B cell (primary cell): ENCODE measurements at regions not wholly inside any gene's neighbourhood (a gene's known extent, or its start where the extent isn't known, plus 50 kb on each side); places are given as distances from the start of the nearest gene placed in this dataset.

Experiments used
- ATAC-seq: fragments of 200-7000 bp; cut with Tn5 transposase; one replicate; pipeline ENCODE4 v1.10.0; 2021; ENCODE audit warnings: low read depth, mild to moderate bottlenecking, moderate number of reproducible peaks, moderate library complexity
- CTCF ChIA-PET: fragments of 350-600 bp; sonication (Branson Sonifier 250); formaldehyde crosslinking; loops from one replicate; lab custom pipeline; 2021; ENCODE audit warnings: antibody characterized with exemption, inconsistent platforms; lab: Charles Lee
- POLR2A ChIA-PET: fragments of 350-600 bp; sonication (Branson Sonifier 250); formaldehyde crosslinking; loops from one replicate; lab custom pipeline; 2021; ENCODE audit warnings: antibody characterized with exemption; lab: Charles Lee
- DNase-seq: peaks from one replicate; pipeline ENCODE4 v3.0.0; 2013
- H2AFZ ChIP-seq: 2 replicates; pipeline ENCODE4 v1.6.1; 2012; ENCODE audit warnings: mild to moderate bottlenecking, low read depth, low read length; ENCODE audit not compliant: insufficient read depth, poor library complexity, severe bottlenecking
- H3K27ac ChIP-seq, 2 donors: 1 replicate in 1 of 2; 2 replicates in 1 of 2; pipeline ENCODE4 v1.5.1; 2012 to 2013; ENCODE audit warnings: low read length in 2 of 2, mild to moderate bottlenecking in 2 of 2, moderate library complexity in 1 of 2
- H3K27me3 ChIP-seq, 4 experiments: fragments of 200-600 bp in 1 of 4; sonication (generic) in 1 of 4; replicated peaks in 1 of 4; 1 replicate in 2 of 4; 2 replicates in 2 of 4; pipeline versions ENCODE4 v1.6.1 to v1.7.0; 2013 to 2016; ENCODE audit warnings: low read length in 3 of 4, mild to moderate bottlenecking in 2 of 4, mixed read lengths in 1 of 4, moderate library complexity in 1 of 4; ENCODE audit not compliant: insufficient read depth in 4 of 4, control insufficient read depth in 3 of 4; ENCODE audit errors: control extremely low read depth in 1 of 4
- H3K36me3 ChIP-seq, 2 experiments: replicated peaks in 1 of 2; 1 replicate in 1 of 2; 2 replicates in 1 of 2; pipeline versions ENCODE4 v1.6.1 to v1.7.1; 2013; ENCODE audit warnings: low read length in 1 of 2; ENCODE audit not compliant: insufficient read depth in 2 of 2, control insufficient read depth in 1 of 2; ENCODE audit errors: control extremely low read depth in 1 of 2, extremely low read depth in 1 of 2
- H3K4me1 ChIP-seq, 2 donors: fragments of 200-600 bp in 1 of 2; sonication (generic) in 1 of 2; 1 replicate in 1 of 2; 2 replicates in 1 of 2; pipeline versions ENCODE4 v1.5.1 to v1.6.1; 2013 to 2017; ENCODE audit warnings: low read length in 2 of 2; ENCODE audit not compliant: control insufficient read depth in 2 of 2, insufficient read depth in 2 of 2
- H3K4me2 ChIP-seq: replicated peaks from 2 replicates; pipeline ENCODE3; 2012; ENCODE audit warnings: mild to moderate bottlenecking, low read depth, low read length; ENCODE audit not compliant: poor library complexity, severe bottlenecking
- H3K4me3 ChIP-seq, 5 experiments: fragments of 200-600 bp in 1 of 5; sonication (generic) in 1 of 5; 1 replicate in 3 of 5; 2 replicates in 2 of 5; pipeline versions ENCODE4 v1.5.1 to v1.7.0; 2011 to 2016; ENCODE audit warnings: low read length in 4 of 5, mild to moderate bottlenecking in 4 of 5, low read depth in 2 of 5, control low read depth in 1 of 5, moderate library complexity in 1 of 5; ENCODE audit not compliant: insufficient read depth in 1 of 5; ENCODE audit errors: control extremely low read depth in 1 of 5, extremely low read depth in 1 of 5
- H3K79me2 ChIP-seq: fragments of 200-600 bp; sonication (generic); one replicate; pipeline ENCODE4 v1.6.0; 2016; ENCODE audit warnings: low read length; ENCODE audit not compliant: control insufficient read depth, insufficient read depth
- H3K9ac ChIP-seq: fragments of 200-600 bp; sonication (generic); 2 replicates; pipeline ENCODE4 v1.6.1; 2017; ENCODE audit warnings: mild to moderate bottlenecking, low read length, moderate library complexity
- H3K9me3 ChIP-seq, 3 donors: one replicate each; pipeline versions ENCODE4 v1.6.1 to v1.7.1; 2013; ENCODE audit warnings: low read length in 2 of 3; ENCODE audit not compliant: control insufficient read depth in 2 of 3, insufficient read depth in 1 of 3; ENCODE audit errors: control extremely low read depth in 1 of 3
- H4K20me1 ChIP-seq: 2 replicates; pipeline ENCODE4 v1.6.0; 2012; ENCODE audit warnings: mild to moderate bottlenecking, low read length; ENCODE audit not compliant: insufficient read depth, control insufficient read depth, poor library complexity, severe bottlenecking
- H3K27ac Mint-ChIP-seq: one replicate; pipeline ENCODE4 v1.8.0; 2021; ENCODE audit warnings: mixed read lengths
- H3K27me3 Mint-ChIP-seq: one replicate; pipeline ENCODE4 v1.8.0; 2021; ENCODE audit warnings: mixed read lengths
- H3K4me1 Mint-ChIP-seq: one replicate; pipeline ENCODE4 v1.8.0; 2021; ENCODE audit warnings: mixed read lengths
- H3K4me3 Mint-ChIP-seq: one replicate; pipeline ENCODE4 v1.8.0; 2021; ENCODE audit warnings: mixed read lengths
- H3K9me3 Mint-ChIP-seq: one replicate; pipeline ENCODE4 v1.8.0; 2022; ENCODE audit warnings: mixed read lengths; ENCODE audit not compliant: insufficient read depth
- EZH2 ChIP-seq: IDR thresholded peaks from 2 replicates; pipeline ENCODE4 v1.6.1; 2012; ENCODE audit warnings: borderline replicate concordance, low read depth, mild to moderate bottlenecking, moderate library complexity, low read length; ENCODE audit not compliant: insufficient read depth, poor library complexity, severe bottlenecking
- WGBS: methylation state at CpG from one replicate; pipeline ENCODE4 v1.1.5; 2013; ENCODE audit warnings: missing lambda C conversion rate; ENCODE audit not compliant: insufficient coverage; 5-methylcytosine and 5-hydroxymethylcytosine counted together
- intact Hi-C: fragments of 100-400 bp; cut with micrococcal nuclease; formaldehyde crosslinking; loops from one replicate; pipeline ENCODE4 v1.10.0; 2022
- TF ChIP-seq, protein P1 (sequence below): fragments of 200-600 bp; IDR thresholded peaks from one replicate; pipeline ENCODE4 v1.8.0; 2022; ENCODE audit warnings: antibody characterized with exemption, mild to moderate bottlenecking

DNA sequence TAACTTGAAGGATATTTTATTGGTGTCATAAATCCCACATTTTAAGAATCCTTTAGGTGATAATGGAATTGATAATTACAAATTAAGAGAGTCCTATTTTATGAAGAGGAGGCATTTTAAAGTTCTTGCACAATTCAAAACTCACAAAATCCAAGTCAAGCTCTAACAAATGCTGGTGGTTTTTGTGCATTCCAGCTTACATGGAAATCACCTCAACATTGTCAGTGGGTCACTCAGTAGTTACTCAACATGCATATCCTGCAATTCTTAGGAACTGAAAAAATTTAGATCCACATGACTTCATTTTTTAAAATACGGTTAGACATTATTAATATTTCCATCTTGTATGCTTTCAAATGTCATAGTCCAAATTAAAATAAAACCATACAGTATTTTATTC lies 487.2 kb downstream of the CNTN3 start:
- Histone ChIP-seq H3K36me3 (no peaks in the 10 kb centered on the region), H2AFZ (no peak overlapping the region), H3K9me3 (peaks cover 0 to 7% (median 0%) of the 10 kb centered on the region in 3 donors), H3K4me1 (no peaks in the 10 kb centered on the region), H3K4me3 (no peak overlapping the region), H3K27ac (no peak overlapping the region), H3K4me2 (no peak overlapping the region), H3K79me2 (no peaks in the 10 kb centered on the region), H3K27me3 (no peaks in the 10 kb centered on the region), H4K20me1 (no peaks in the 10 kb centered on the region), H3K9ac (no peak overlapping the region)
- DNase-seq (no peak), ATAC-seq (no peak)
- H3K9me3 Mint-ChIP-seq: peaks cover 5% of the 10 kb centered on the region
- H3K4me1 Mint-ChIP-seq: no peaks in the 10 kb centered on the region
- POLR2A ChIA-PET: no interaction called here
- no peak overlapping the region for H3K4me3 Mint-ChIP-seq
- intact Hi-C loops: no loop called here
- no CpG with 5 or more reads among the region's 1 CpG for WGBS
- H3K27ac Mint-ChIP-seq: no peak overlapping the region
- CTCF ChIA-PET: no interaction called here
- TF ChIP-seq EZH2: no peak
- TF ChIP-seq, protein P1, sequence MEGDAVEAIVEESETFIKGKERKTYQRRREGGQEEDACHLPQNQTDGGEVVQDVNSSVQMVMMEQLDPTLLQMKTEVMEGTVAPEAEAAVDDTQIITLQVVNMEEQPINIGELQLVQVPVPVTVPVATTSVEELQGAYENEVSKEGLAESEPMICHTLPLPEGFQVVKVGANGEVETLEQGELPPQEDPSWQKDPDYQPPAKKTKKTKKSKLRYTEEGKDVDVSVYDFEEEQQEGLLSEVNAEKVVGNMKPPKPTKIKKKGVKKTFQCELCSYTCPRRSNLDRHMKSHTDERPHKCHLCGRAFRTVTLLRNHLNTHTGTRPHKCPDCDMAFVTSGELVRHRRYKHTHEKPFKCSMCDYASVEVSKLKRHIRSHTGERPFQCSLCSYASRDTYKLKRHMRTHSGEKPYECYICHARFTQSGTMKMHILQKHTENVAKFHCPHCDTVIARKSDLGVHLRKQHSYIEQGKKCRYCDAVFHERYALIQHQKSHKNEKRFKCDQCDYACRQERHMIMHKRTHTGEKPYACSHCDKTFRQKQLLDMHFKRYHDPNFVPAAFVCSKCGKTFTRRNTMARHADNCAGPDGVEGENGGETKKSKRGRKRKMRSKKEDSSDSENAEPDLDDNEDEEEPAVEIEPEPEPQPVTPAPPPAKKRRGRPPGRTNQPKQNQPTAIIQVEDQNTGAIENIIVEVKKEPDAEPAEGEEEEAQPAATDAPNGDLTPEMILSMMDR: no peak
- H3K27me3 Mint-ChIP-seq: no peaks in the 10 kb centered on the region

GRCh38 chr3:74124782-74125181 lies 489.7 kb downstream of the CNTN3 start:
- no peaks in the 10 kb centered on the region for H3K4me1 Mint-ChIP-seq
- 96% methylated on average over 7 of the region's 7 CpGs for WGBS

More at GRCh38 chr3:74124782-74125181, 489.7 kb downstream of the CNTN3 start:
- Histone ChIP-seq H3K4me3 (no peak overlapping the region), H3K9ac (no peak overlapping the region), H3K9me3 (no peaks in the 10 kb centered on the region), H3K79me2 (no peaks in the 10 kb centered on the region), H3K27me3 (no peaks in the 10 kb centered on the region), H3K4me1 (no peaks in the 10 kb centered on the region), H4K20me1 (no peaks in the 10 kb centered on the region), H3K27ac (no peak overlapping the region), H3K4me2 (no peak overlapping the region), H2AFZ (no peak overlapping the region), H3K36me3 (no peaks in the 10 kb centered on the region)
- no peak for ATAC-seq
- ChIA-PET POLR2A (no interaction called here), CTCF (no interaction called here)
- TF ChIP-seq, protein P1: no peak
- TF ChIP-seq EZH2: no peak
- Mint-ChIP-seq H3K27ac (no peak overlapping the region), H3K4me3 (no peak overlapping the region), H3K9me3 (peaks cover 9% of the 10 kb centered on the region), H3K27me3 (no peaks in the 10 kb centered on the region)
- intact Hi-C loops: no loop called here
- no peak for DNase-seq
